Neural cell (in vitro differentiated cells): ENCODE measurements at regions not wholly inside any gene's neighbourhood (a gene's known extent, or its start where the extent isn't known, plus 50 kb on each side); places are given as distances from the start of the nearest gene placed in this dataset.

Experiments used
- H2AFZ ChIP-seq: fragments of 200-600, 300-800 bp; sonication (generic), shearing (Covaris generic); 2 replicates; pipeline ENCODE4 v1.6.0; 2014; ENCODE audit warnings: low read depth, mild to moderate bottlenecking, antibody characterized with exemption, low read length, moderate library complexity
- H3F3A ChIP-seq: fragments of 200-600 bp; shearing (Covaris generic); 2 replicates; pipeline ENCODE4 v1.6.1; 2016; ENCODE audit warnings: mild to moderate bottlenecking, moderate library complexity, mixed read lengths, antibody characterized with exemption, low read length; ENCODE audit not compliant: insufficient read depth, poor library complexity, severe bottlenecking
- H3K27ac ChIP-seq: fragments of 200-600, 300-800 bp; sonication (generic), shearing (Covaris generic); 2 replicates; pipeline ENCODE4 v1.5.1; 2014; ENCODE audit warnings: mild to moderate bottlenecking, low read length, moderate library complexity
- H3K27me3 ChIP-seq: fragments of 300-800, 200-600 bp; sonication (generic), shearing (Covaris generic); 2 replicates; pipeline ENCODE4 v1.6.0; 2014; ENCODE audit warnings: mild to moderate bottlenecking, low read depth, low read length, moderate library complexity; ENCODE audit not compliant: insufficient read depth
- H3K36me3 ChIP-seq: fragments of 300-800, 200-600 bp; sonication (generic), shearing (Covaris generic); 2 replicates; pipeline ENCODE4 v1.5.1; 2014; ENCODE audit warnings: mild to moderate bottlenecking, antibody characterized with exemption, low read length, moderate library complexity; ENCODE audit not compliant: insufficient read depth
- H3K4me2 ChIP-seq: fragments of 300-800, 200-600 bp; sonication (generic), shearing (Covaris generic); 2 replicates; pipeline ENCODE4 v1.6.0; 2014; ENCODE audit warnings: mild to moderate bottlenecking, low read length
- H3K4me3 ChIP-seq: fragments of 300-800, 200-600 bp; sonication (generic), shearing (Covaris generic); 2 replicates; pipeline ENCODE4 v1.5.1; 2014; ENCODE audit warnings: mild to moderate bottlenecking, low read length, moderate library complexity
- H3K79me2 ChIP-seq: fragments of 200-600 bp; shearing (Covaris generic); replicated peaks from 2 replicates; pipeline ENCODE4 v1.6.0; 2014; ENCODE audit warnings: mild to moderate bottlenecking, low read length, moderate library complexity; ENCODE audit not compliant: insufficient read depth
- H3K9ac ChIP-seq: fragments of 300-800, 200-600 bp; sonication (generic), shearing (Covaris generic); 2 replicates; pipeline ENCODE4 v1.6.1; 2016; ENCODE audit warnings: mild to moderate bottlenecking, low read length, mixed read lengths
- H3K9me2 ChIP-seq: fragments of 200-600 bp; shearing (Covaris generic); 2 replicates; pipeline ENCODE4 v1.6.1; 2016; ENCODE audit warnings: mild to moderate bottlenecking, low read length, mixed read lengths; ENCODE audit not compliant: insufficient read depth
- H3K9me3 ChIP-seq: fragments of 200-600, 300-800 bp; sonication (generic), shearing (Covaris generic); 2 replicates; pipeline ENCODE4 v1.6.1; 2016; ENCODE audit warnings: mild to moderate bottlenecking, mixed run types, low read length, moderate library complexity, mixed read lengths
- H4K20me1 ChIP-seq: fragments of 200-600 bp; shearing (Covaris generic); 2 replicates; pipeline ENCODE4 v1.6.1; 2016; ENCODE audit warnings: mild to moderate bottlenecking, mixed run types; ENCODE audit not compliant: insufficient read depth
- CTCF ChIP-seq: fragments of 450-650 bp; IDR thresholded peaks from 2 replicates; pipeline ENCODE4 v1.5.1; 2014; ENCODE audit warnings: antibody characterized with exemption, mild to moderate bottlenecking, moderate library complexity; ENCODE audit not compliant: poor library complexity, severe bottlenecking
- EP300 ChIP-seq: fragments of 450-650 bp; conservative IDR thresholded peaks from 2 replicates; pipeline ENCODE4 v1.6.1; 2014; ENCODE audit warnings: antibody characterized with exemption, mild to moderate bottlenecking, moderate library complexity; ENCODE audit not compliant: poor library complexity, severe bottlenecking
- EZH2 ChIP-seq: fragments of 200-600, 300-800 bp; shearing (Covaris generic), sonication (generic); IDR thresholded peaks from 2 replicates; pipeline ENCODE4 v1.6.1; 2014; ENCODE audit warnings: antibody characterized with exemption, low read length, borderline replicate concordance, mild to moderate bottlenecking; ENCODE audit not compliant: insufficient read depth, poor library complexity, severe bottlenecking
- MXI1 ChIP-seq: fragments of 450-650 bp; conservative IDR thresholded peaks from 2 replicates; pipeline ENCODE4 v1.6.1; 2014; ENCODE audit warnings: antibody characterized with exemption, mild to moderate bottlenecking; ENCODE audit not compliant: poor library complexity, severe bottlenecking
- POLR2AphosphoS5 ChIP-seq: IDR thresholded peaks from 2 replicates; pipeline ENCODE4 v1.6.1; 2012
- RAD21 ChIP-seq: fragments of 450-650 bp; conservative IDR thresholded peaks from 2 replicates; pipeline ENCODE4 v1.6.1; 2014; ENCODE audit warnings: antibody characterized with exemption, mild to moderate bottlenecking, moderate library complexity
- REST ChIP-seq: IDR thresholded peaks from 2 replicates; pipeline ENCODE4 v1.6.1; 2012; ENCODE audit warnings: borderline replicate concordance
- SMC3 ChIP-seq: fragments of 450-650 bp; conservative IDR thresholded peaks from 2 replicates; pipeline ENCODE4 v1.6.1; 2014; ENCODE audit warnings: antibody characterized with exemption, mild to moderate bottlenecking, moderate library complexity; ENCODE audit not compliant: poor library complexity
- TAF1 ChIP-seq: IDR thresholded peaks from 2 replicates; pipeline ENCODE4 v1.6.1; 2012; ENCODE audit warnings: low read depth

- no peak overlapping the region for H2AFZ ChIP-seq
- no peak overlapping the region for H3K4me3 ChIP-seq
- H3K27ac ChIP-seq: no peak overlapping the region
- no peaks in the 10 kb centered on the region for H3F3A ChIP-seq
- H3K36me3 ChIP-seq: no peaks in the 10 kb centered on the region
- H3K79me2 ChIP-seq: peaks cover 10% of the 10 kb centered on the region
- no peaks in the 10 kb centered on the region for H4K20me1 ChIP-seq
- no peaks in the 10 kb centered on the region for H3K9me3 ChIP-seq
- no peak overlapping the region for H3K4me2 ChIP-seq
- no peak overlapping the region for H3K9ac ChIP-seq
- TF ChIP-seq EP300: no peak
- TF ChIP-seq SMC3: no peak
- no peak for TF ChIP-seq RAD21
- no peak for TF ChIP-seq MXI1
- TF ChIP-seq TAF1: no peak
- no peak for TF ChIP-seq REST
- no peak for TF ChIP-seq CTCF
- no peak for TF ChIP-seq EZH2
- no peak for TF ChIP-seq POLR2AphosphoS5
- H3K27me3 ChIP-seq: no peaks in the 10 kb centered on the region
- H3K9me2 ChIP-seq: no peaks in the 10 kb centered on the region
Measured at GRCh38 chr6:138550346-138550767, 51.1 kb upstream of the NHSL1 start.

GRCh38 chr6:138554146-138554545 is 54.9 kb upstream of the NHSL1 start:
- Histone ChIP-seq H2AFZ (no peak overlapping the region), H3K79me2 (peaks cover 22% of the 10 kb centered on the region), H3K9me3 (no peaks in the 10 kb centered on the region), H3K9ac (no peak overlapping the region), H3K9me2 (no peaks in the 10 kb centered on the region), H4K20me1 (no peaks in the 10 kb centered on the region), H3F3A (no peaks in the 10 kb centered on the region), H3K36me3 (no peaks in the 10 kb centered on the region), H3K4me2 (no peak overlapping the region), H3K4me3 (no peak overlapping the region), H3K27me3 (no peaks in the 10 kb centered on the region), H3K27ac (no peak overlapping the region)
- TF ChIP-seq RAD21: no peak
- no peak for TF ChIP-seq EZH2
- TF ChIP-seq SMC3: no peak
- no peak for TF ChIP-seq MXI1
